ELR (cell line): ENCODE measurements at regions not wholly inside any gene's neighbourhood (a gene's known extent, or its start where the extent isn't known, plus 50 kb on each side); places are given as distances from the start of the nearest gene placed in this dataset.
A peak's percentile ranks its signal among the peaks of the same experiment; 100 is the strongest.

Experiments
- DNase-seq: peaks from one replicate; pipeline ENCODE4 v3.0.0-alpha.2; 2015; ENCODE audit warnings: low read depth

DNA sequence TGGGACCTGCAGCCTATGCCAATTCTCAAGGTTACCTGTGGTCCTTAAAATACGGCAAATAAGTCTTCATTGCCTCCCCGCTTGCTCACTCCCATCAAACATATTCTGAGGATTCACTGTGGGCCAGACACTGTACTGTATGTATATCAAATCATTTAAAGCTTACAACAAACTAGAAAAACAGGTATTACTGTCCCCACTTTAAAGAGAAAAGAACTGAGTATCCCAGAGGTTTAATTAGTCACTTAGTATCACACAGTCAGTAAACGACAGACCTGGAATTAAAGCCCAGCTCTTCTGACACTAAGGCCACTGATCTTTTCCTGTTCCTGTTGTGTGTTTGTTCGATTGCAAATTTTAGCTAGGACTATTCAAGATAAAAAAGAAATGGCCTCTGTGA lies 248.2 kb downstream of the ACTL7B start:
- no peak for DNase-seq

DNA sequence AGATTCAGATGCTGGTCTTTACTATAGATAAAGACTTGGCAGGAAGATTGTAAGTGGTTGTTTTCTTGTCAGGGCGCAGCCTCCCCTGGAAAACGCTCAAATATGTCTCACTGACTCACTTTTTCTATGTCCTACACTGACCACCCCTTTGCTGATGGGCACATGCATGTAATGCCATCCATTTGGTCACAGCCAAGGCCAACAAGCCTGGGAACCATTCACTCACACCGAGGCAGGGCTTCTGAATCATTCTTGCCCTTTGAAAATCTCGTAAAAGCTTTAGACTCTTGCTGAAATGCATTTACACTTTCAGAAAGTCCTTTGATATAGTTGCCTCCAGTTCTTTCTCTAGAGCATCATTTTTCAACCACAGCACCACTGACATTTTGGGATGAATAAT lies 249.4 kb downstream of the ACTL7B start:
- no peak for DNase-seq

DNA sequence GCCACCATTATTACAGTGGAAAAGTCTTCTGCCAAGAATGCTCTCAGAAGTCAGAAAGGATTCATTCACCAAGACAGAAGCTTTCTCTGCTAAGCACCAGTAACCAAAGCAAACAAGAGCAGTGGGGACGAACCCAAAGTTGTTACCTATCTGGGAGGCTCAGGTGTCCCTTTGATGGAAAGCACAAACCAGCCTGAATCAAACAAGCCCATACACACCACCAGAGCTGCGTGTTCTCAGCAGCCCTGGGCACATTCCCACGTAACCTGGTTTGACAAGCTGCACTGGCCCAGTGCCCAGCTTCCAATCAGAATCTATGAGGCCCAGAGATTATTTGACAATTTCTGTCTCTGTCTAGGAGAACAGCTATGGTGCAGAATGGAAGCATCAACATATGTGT lies 252.6 kb downstream of the ACTL7B start:
- no peak for DNase-seq

DNA sequence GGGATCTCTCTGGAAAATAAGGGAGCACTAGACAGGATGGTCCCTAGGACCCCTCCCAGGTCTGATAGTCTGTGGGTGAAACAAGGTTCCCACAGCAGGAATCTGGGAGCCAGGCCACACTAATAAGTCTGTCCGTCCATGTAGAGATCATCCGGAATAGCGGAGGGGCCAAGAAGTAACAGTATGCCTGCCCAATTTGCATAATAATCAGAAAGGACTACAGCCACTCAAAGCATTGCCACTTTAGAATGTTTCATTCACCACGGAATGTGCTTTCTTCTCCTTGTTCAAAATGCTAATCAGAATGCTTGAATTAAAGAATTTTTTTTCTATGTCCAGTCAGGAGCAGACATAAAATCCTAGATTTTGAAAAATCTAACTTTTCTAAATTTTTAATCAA lies 254.9 kb downstream of the ACTL7B start:
- no peak for DNase-seq

DNA sequence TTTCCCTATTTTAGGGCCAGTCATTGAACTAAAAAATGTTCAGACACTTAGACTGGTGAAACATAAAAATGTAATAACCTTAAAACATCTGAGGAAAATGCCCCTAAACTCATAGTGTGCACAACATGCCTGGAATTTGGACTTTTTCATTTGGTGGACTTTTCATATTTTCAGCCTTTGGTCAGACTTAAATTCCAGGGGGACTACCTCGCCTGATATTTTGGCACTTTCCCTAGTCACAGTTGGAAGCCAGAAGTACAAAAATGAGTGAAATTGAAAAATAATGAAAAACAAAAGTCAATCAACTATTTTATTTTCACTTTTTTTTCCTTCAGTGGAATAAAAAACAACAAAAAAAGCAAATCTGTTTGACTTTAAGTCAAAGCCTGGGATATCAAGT lies 256.2 kb downstream of the ACTL7B start:
- no peak for DNase-seq

DNA sequence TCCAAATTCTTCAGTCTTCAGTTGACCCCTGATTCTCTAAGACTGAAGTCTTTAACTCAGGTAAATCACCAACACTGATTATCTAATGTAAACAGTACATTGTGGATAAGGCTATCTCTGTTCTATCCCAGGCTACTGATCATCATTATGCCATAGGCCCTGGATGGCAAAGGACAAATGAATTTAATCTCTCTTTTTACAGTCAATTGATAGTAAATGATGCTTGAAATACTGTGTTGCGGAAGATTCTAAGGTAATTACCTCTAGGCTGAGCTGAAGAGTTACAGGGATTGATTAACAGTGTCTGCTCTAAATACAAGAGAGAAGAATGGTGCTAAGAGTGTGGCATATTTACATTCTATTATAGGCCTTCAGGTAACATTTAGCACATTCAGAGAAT lies 264.7 kb downstream of the ACTL7B start:
- DNase-seq = no peak

DNA sequence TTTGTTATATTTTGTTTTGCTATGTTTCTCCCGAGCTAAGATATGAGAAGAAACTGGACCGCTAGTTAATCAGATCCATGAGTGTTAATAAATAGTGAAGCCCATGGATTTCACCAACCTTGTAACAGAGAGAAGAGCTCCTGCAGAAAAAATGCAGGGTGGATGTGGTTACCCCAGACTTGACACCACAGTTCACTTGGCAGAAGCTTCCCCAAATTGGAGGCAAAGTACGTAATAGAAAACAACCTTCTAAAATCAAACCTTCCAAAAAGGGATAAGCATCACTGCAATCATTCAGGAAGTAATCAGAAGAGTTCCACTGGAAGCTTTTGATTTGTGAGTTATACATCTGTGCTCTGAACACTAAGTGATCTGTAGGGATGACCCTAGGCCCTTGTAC lies 267.5 kb downstream of the ACTL7B start:
- DNase-seq = no peak

DNA sequence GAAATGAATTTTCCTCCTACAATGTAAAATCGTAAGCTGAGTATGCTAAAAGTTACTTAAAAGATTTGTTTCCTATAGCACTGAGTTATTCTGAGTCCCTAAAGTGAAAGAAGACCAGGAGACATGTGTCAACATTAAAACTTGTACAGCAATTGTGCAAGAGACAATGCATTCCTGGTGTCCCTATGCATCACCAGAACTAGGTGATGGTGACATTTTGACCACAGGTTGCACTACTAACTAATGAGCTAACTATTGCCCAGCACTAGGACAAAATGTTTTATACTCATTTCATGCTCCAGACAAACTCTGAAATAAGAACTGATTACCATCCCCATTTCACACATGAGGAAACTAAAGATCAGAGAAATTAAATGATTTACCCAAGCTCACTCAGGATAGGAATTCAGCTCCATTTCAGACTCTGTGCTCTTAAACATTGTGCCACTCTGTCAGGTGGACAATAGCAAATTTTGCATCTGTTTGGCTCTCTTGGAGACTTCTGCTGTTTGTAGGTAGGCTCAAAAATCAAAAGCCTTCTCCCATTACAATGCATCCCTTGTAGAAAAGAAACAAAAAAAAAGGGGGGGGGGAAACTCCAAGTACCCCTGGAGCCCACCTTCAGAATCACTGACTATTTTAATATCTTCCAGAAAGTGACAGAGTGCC lies 269.2 kb downstream of the ACTL7B start:
- DNase-seq = no peak

DNA sequence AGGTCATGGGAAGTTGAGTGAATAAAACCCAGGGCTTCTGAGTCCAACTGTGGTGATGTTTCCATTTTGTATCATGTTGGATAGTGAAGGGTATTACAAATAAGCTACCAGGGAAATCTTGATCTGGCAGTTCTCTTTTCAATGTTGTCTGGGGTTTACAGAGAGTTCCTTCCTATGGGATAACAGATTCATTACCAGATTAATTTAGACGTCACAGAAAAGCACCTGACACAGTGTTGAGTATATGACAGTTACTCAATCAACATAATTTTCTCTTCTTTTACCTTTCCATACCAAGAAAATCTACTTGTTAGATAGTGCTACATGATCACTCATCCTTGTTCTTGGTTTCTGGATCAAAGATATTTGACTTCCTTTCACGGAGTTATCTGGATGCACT lies 270.9 kb downstream of the ACTL7B start:
- DNase-seq = no peak

DNA sequence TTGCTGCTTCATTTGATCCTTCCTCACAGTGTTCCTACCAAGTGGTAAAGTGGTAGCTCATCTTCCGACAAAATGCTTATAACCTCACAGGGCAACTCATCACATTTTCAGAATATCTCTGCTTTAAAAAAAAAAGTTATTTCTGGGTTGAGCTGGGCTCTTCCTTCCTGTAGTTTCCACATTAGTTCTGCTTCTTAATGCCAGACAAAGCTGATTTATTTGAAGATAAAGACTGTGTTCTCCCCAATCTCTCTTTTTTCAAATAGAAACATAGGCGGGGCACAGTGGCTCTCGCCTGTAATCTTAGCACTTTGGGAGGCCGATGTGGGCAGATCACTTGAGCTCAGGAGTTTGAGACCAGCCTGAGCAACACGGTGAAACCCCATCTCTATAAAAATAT lies 273.1 kb downstream of the ACTL7B start:
- no peak for DNase-seq

DNA sequence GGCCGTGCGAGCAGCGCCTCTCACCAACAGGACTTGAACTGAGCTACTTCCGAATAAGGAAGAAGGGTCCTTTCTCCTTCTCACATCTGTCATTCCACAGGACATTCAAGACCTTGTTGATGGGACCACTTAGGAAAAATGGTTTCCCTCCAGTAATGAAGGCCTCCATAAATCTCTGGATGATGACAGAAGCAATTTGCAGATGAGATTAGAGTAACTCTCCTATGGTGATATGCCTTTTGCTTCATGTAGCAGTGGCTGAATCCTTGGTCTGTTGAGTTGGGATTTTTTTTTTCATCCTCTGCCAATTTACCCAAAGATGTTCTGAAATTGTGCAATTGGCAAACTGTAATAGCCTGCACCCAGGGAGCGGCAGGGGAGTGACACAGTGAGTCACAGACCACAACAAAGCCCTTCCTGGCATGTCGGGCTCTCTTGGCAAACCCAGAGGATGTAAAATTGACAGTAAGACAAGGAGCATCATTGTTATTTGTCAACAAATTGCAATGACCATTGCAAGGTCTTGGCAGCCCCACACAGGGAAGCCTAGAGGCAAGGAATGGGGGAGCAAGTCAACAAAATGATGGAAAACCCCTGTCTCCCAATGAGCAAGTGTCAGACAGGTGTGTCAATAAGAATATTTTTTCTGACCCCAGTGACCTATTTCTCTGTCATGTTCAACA lies 275.9 kb downstream of the ACTL7B start:
- DNase-seq = peak; percentile 51

DNA sequence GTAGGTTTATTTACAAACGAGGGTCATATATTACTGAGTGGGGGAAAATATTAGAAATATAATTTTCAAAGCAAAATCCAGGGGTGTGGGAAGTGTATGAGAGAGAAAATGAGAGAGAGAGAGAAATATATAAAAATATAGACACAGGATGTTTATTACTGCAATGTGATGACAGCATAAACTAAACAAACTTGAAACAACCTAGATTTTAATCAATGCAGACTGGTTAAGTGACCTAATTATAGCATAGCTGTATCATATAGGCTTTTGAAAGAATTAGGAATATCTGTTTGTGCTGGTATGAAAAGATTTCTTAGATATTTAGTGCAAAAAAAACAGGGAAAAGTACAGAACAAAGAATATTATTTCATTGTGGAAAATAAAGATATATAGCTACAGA lies 280.5 kb downstream of the ACTL7B start:
- DNase-seq = no peak

DNA sequence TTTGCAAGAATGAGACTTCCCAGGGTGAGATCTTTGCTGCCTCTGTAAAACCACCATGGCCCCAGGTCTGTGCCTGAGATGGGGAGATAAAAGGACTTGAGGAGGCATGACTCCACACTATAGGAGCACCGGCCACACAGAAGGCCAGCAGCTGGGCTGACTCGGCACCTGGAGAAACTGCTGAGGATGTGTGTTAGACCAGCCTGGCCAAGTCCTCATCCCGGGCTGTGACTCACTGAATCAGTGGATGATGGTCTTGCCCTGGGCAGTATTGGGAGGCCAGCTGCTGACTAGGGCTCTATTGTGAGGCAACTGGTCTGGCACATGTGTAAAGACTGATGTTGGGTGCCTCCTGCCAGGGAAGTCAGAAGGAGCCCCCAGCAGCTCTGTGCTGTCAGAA lies 286.2 kb downstream of the ACTL7B start:
- DNase-seq = peak; percentile 80

DNA sequence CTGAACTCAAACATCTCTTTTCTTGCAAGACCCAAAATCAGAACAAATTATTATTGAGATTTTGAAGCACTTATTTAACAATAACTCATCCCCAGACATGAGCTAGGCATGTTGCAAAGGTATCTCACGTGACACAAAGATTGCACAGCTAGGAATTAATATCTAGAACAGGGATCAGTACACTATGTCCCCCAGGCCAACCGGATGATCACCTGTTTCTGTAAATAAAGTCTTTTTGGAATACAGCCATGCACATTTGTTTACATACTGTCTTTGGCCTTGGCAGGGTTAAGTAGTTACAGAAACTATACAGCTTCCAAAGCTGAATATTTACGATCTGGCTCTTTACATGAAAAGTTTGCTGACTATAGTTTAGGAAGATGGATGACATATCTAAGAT lies 287.7 kb downstream of the ACTL7B start:
- no peak for DNase-seq

DNA sequence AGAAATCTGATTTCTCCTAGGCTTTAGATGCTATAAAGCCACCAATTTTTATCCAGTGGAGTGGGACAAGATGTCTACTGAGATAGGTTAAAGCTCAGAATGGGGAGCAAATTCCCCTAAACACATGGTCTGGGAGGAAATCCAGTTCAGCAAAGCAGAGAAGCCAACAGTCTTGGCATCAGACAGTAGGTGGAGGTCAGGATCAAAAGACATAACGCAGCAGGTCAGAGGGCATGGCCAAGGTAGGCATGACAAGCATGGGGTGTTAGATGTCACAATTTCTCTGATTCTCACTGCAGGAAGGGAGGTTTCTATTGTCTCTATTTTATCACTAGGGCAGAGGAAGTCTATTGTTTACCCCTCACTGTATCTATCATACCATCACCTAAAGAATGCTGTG lies 288.2 kb downstream of the ACTL7B start:
- no peak for DNase-seq

DNA sequence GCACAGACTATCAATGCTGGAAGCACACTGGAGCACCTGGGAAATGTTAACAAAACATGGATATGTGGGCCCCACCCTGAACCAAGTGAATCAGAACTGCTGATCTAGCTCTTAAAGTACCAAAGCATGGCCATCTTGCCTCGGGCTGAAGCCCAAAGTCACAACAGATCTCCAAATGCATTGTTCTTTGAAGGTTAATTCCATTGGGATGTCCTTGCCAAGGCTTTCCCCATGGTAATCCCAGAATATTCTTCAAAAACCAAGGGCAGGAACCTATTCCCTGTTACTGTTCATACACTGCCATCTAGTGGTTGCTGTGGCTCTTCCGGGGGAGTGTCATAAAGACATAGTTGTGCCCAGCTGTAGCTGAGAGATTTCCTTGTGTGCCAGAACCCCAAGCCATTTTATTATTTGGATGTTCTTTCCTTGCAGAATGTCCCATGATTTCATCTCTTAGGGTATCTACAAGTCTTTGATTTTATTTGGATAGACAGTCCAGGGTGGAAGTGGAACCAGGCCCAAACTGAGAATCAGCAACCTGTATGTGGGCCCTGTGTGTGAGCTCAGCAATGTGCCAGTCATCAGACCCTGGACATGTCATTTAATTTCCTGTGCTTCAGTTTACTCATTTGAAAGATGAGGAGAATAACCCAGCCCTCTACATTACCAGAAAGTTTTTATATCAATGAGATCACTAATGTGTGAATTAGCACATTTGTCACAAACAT lies 290.0 kb downstream of the ACTL7B start:
- DNase-seq = peak; percentile 92

DNA sequence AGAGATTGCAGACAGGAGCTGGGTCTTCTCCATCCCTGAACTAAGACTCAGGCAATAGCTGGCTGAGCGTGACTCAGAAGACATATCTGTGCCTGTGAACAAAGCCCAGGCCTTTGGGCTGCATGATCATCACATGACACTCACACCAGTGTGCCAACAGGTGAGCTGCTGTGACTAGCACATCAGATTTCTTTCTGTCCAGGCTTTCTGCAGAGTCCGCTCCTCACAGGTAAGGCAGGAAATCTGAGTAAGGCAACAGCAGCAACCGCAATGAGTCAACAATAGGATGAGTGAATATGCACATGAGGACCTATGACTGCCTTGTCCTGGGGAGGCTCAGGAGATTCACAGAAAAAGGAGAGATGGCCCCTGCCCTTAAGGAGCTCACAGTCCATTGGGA lies 293.6 kb downstream of the ACTL7B start:
- DNase-seq = peak; percentile 47

DNA sequence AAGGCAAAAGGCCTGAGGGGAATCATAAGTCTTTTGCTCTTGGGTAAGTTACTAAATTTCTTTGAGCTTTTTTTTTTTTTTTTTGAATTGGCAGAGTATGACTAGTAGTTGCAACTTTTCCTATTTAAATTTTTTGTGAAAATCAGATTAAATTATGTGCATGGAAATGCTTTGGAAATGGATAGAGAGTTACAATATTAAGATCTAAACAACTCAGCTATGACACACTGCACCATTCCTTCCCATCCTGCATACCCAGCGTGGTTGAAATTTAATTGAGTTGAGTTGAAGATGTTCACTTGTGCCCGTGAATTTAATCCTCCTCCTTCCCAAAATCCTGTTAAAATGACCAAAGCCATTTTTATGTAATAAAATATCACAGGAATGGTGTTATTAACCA lies 296.4 kb downstream of the ACTL7B start:
- no peak for DNase-seq

DNA sequence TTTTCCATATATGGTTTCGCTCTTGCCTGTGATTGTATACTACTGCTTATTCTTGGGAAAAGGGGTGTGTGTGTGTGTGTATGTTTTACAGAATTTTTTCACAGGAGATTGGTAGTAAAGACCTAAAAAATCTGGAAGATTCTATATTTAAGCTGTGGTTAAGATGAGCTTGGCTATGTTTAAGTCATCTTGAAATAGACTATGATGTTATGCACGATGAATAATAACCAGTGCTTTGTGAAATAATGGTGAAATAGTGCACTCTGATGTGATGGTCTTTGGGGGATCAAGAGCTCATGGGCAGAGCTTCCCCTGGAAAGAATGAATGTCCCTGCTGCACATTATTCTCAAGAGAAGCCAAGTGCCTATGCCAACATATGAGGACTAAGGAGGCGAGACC lies 301.0 kb downstream of the ACTL7B start:
- DNase-seq = no peak

DNA sequence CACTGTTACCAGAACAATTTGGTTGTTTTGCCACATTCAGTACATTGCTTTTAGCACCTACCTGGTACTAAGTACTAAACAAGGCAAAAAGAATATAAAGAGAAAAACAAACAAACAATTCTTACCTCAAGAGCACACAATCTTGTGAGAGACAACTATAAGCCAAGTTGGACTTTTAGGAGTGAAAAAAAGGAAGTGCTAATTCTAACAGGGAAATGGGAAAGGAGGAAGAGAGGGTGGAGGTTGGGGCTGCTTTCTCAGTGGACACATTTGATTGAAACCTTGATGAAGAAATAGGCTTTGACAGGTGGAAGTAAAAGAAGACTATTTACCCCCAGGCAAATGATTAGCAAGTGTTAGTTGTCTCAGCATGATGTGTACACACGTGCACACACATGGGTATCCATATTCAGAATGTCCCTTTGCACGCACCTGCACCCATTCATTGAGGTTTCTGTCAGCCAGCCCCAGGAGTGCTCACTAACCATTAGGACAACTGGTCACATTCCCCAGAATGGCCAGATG lies 302.6 kb downstream of the ACTL7B start:
- no peak for DNase-seq

DNA sequence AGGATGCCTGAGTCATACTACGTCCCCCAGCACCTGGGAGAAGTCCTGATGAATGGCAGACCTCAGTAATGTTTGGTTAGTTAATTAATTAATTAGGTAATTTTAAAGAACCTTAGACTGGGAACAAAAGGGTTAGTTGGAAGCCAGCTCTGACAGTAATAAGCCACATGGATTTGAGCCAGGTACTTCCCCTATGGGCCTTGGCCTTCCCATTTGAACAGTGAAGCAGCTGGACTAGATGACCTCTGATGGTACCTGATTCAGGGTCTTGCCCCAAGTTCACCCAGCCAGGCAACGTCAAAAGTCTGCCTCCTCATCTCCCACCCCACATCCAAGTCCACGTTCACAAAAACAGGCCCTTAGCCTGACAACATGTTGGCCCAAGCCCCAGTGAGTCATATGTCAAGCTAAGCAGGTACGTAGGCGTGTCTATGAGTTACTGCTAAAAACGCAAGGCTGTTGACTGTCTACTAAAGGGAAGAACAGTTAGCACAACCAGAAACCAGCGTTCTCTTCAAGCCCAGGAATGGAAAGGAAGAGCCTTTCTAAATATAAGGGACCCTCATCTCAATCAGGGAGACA lies 303.2 kb downstream of the ACTL7B start:
- DNase-seq = peak; percentile 39

DNA sequence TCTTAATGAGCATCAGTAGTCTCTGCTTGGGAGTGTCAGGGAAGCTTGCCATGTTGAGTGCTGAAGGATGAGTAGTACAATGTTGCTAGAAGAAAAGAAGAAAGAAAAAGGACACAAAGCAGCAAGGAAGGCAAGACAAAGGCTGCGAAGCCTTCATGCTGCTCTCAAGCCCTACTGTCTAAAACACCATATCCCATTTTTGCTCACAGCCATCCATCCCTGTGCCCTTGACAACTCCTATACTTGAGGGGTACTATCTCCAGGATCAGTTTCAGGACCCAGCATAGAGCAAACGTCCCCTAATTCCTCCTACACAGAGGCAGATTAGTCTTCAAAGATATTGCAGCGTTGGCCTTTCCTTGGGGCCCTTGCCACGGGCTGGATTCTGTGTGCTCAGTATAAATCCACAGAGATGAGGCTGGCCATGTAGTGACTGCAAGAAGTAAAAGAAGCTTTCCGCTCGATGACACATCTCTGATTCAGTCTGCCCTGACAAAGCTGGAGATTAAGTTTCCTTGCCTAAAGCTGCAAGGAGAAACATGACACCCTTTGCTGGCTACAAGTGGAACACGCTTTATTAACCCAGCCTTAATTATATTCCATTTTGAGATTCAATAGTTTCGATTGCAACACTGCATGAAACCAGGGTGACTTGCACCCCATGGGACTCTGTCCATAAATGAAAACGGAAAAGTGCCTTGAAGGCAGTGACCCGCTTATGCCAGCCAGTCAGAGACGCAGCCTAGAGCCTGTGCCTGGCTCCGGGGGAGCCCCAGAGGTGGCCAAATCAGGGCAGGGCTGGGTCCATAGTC lies 304.6 kb downstream of the ACTL7B start:
- peak; percentile 94 for DNase-seq
